Vagina (tissue), 2 donors: ENCODE measurements at regions not wholly inside any gene's neighbourhood (a gene's known extent, or its start where the extent isn't known, plus 50 kb on each side); places are given as distances from the start of the nearest gene placed in this dataset.

ENCODE experiments used
- DNase-seq, 2 donors: peaks; one replicate each; pipeline ENCODE4 v3.0.0-alpha.2; 2017; ENCODE audit errors: extremely low spot score in 2 of 2
- H3K27ac ChIP-seq: fragments of 200-600 bp; sonication (generic); one replicate; pipeline ENCODE4 v1.5.1; 2019
- H3K27me3 ChIP-seq: fragments of 200-600 bp; sonication (generic); one replicate; pipeline ENCODE4 v1.5.1; 2019
- H3K36me3 ChIP-seq, 2 donors: fragments of 200-600 bp; sonication (generic); one replicate each; pipeline ENCODE4 v1.5.1; 2017 to 2019
- H3K4me1 ChIP-seq: fragments of 200-600 bp; sonication (generic); one replicate; pipeline ENCODE4 v1.5.1; 2019
- H3K4me3 ChIP-seq, 2 donors: fragments of 200-600 bp; sonication (generic); 1 replicate in 1 of 2; 2 replicates in 1 of 2; pipeline ENCODE4 v1.5.1; 2016 to 2019
- H3K9me3 ChIP-seq: fragments of 200-600 bp; sonication (generic); one replicate; pipeline ENCODE4 v1.5.1; 2019
- CTCF ChIP-seq, 3 experiments: fragments of 450-650 bp in 2 of 3; fragments of 200-600 bp in 1 of 3; sonication (generic) in 1 of 3; IDR thresholded peaks; one replicate each; pipeline ENCODE4 v1.5.1; 2017 to 2019; ENCODE audit warnings: antibody characterized with exemption in 3 of 3, mild to moderate bottlenecking in 2 of 3, moderate library complexity in 2 of 3
- POLR2A ChIP-seq, 2 donors: fragments of 450-650 bp; IDR thresholded peaks; one replicate each; pipeline ENCODE4 v1.6.1; 2017; ENCODE audit warnings: antibody characterized with exemption in 2 of 2, mild to moderate bottlenecking in 2 of 2, moderate library complexity in 2 of 2
- POLR2AphosphoS5 ChIP-seq, 2 donors: sonication (generic); formaldehyde crosslinking; IDR thresholded peaks; one replicate each; pipeline ENCODE4 v1.9.0; 2017; ENCODE audit warnings: antibody characterized with exemption in 2 of 2, mild to moderate bottlenecking in 2 of 2, low read depth in 1 of 2; ENCODE audit not compliant: insufficient read depth in 1 of 2
- intact Hi-C: fragments of 100-400 bp; cut with DNase I; formaldehyde crosslinking; loops from one replicate; pipeline ENCODE4 v1.15.1; 2023

- no peak for TF ChIP-seq CTCF (IDR thresholded peaks at IDR 0.05)
- H3K9me3 ChIP-seq: no peaks in the 10 kb centered on the region
- no peak overlapping the region for H3K27ac ChIP-seq
- no peak overlapping the region for H3K4me3 ChIP-seq
- no peak for DNase-seq
- H3K27me3 ChIP-seq: no peaks in the 10 kb centered on the region
- intact Hi-C loops: no loop called here
- H3K36me3 ChIP-seq: no peaks in the 10 kb centered on the region
- H3K4me1 ChIP-seq: no peaks in the 10 kb centered on the region
Observed at GRCh38 chr11:81725701-81726100, 1008.0 kb downstream of the FAM181B start.

- Histone ChIP-seq H3K4me3 (no peak overlapping the region), H3K27ac (no peak overlapping the region), H3K36me3 (no peaks in the 10 kb centered on the region), H3K27me3 (no peaks in the 10 kb centered on the region), H3K9me3 (no peaks in the 10 kb centered on the region), H3K4me1 (no peaks in the 10 kb centered on the region)
- TF ChIP-seq POLR2A (IDR thresholded peaks at IDR 0.05): no peak
- no peak for DNase-seq
- intact Hi-C loops: no loop called here
Observed at GRCh38 chr11:81717695-81718094, 1016.0 kb downstream of the FAM181B start.

- Histone ChIP-seq H3K4me3 (no peak overlapping the region), H3K36me3 (no peaks in the 10 kb centered on the region), H3K27me3 (no peaks in the 10 kb centered on the region), H3K4me1 (no peaks in the 10 kb centered on the region), H3K27ac (no peak overlapping the region), H3K9me3 (no peaks in the 10 kb centered on the region)
- DNase-seq: no peak
- intact Hi-C loops: no loop called here
- TF ChIP-seq POLR2AphosphoS5 (IDR thresholded peaks at IDR 0.05; ENCODE audit: insufficient read depth in 1 of 2, low read depth in 1 of 2) (no peak), POLR2A (IDR thresholded peaks at IDR 0.05) (no peak), CTCF (IDR thresholded peaks at IDR 0.05) (no peak)
Observed at GRCh38 chr11:81707881-81708280, 1025.8 kb downstream of the FAM181B start.

- DNase-seq: no peak
- Histone ChIP-seq H3K9me3 (no peaks in the 10 kb centered on the region), H3K4me1 (no peaks in the 10 kb centered on the region), H3K27ac (no peak overlapping the region), H3K36me3 (no peaks in the 10 kb centered on the region), H3K27me3 (no peaks in the 10 kb centered on the region), H3K4me3 (no peak overlapping the region)
- TF ChIP-seq POLR2A (IDR thresholded peaks at IDR 0.05) (no peak), CTCF (IDR thresholded peaks at IDR 0.05) (no peak), POLR2AphosphoS5 (IDR thresholded peaks at IDR 0.05; ENCODE audit: insufficient read depth in 1 of 2, low read depth in 1 of 2) (no peak)
- intact Hi-C loops: no loop called here
Observed at GRCh38 chr11:81705283-81705682, 1028.4 kb downstream of the FAM181B start.

- no peak for TF ChIP-seq POLR2A (IDR thresholded peaks at IDR 0.05)
- no peak for TF ChIP-seq CTCF (IDR thresholded peaks at IDR 0.05)
- TF ChIP-seq POLR2AphosphoS5 (IDR thresholded peaks at IDR 0.05; ENCODE audit: insufficient read depth in 1 of 2, low read depth in 1 of 2): no peak
- no peaks in the 10 kb centered on the region for H3K4me1 ChIP-seq
- no peak overlapping the region for H3K4me3 ChIP-seq
- H3K9me3 ChIP-seq: no peaks in the 10 kb centered on the region
- no peaks in the 10 kb centered on the region for H3K36me3 ChIP-seq
- no peaks in the 10 kb centered on the region for H3K27me3 ChIP-seq
- intact Hi-C loops: no loop called here
- no peak for DNase-seq
- no peak overlapping the region for H3K27ac ChIP-seq
Observed at GRCh38 chr11:81700076-81700475, 1033.6 kb downstream of the FAM181B start.

- Histone ChIP-seq H3K27ac (no peak overlapping the region), H3K36me3 (no peaks in the 10 kb centered on the region), H3K4me3 (no peak overlapping the region), H3K4me1 (no peaks in the 10 kb centered on the region), H3K9me3 (no peaks in the 10 kb centered on the region), H3K27me3 (no peaks in the 10 kb centered on the region)
- DNase-seq: no peak
- TF ChIP-seq POLR2A (IDR thresholded peaks at IDR 0.05) (no peak), POLR2AphosphoS5 (IDR thresholded peaks at IDR 0.05; ENCODE audit: insufficient read depth in 1 of 2, low read depth in 1 of 2) (no peak), CTCF (IDR thresholded peaks at IDR 0.05) (no peak)
- intact Hi-C loops: no loop called here
Observed at GRCh38 chr11:81687057-81687456, 1046.6 kb downstream of the FAM181B start.
